ENCODE measurements at regions not wholly inside any gene's neighbourhood (a gene's known extent, or its start where the extent isn't known, plus 50 kb on each side); places are given as distances from the start of the nearest gene placed in this dataset.

DNA sequence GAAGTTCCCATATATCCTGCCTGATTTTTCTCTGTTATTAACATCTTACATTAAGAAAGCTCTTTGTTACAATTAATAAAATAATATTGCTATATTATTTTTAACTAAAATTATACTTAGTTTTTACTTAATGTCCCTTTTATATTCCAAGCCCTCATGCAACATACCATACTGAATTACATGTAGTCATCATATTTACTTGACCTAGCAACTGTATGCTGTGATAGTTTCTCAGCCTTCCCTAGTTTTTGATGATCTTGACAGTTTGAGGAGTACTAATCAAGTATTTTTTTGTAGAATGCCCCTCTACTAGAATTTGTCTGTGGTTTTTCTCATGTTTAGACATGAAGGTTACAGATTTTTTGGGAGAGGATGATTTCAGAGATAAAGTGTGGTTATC lies 1503.8 kb upstream of the PABPC4L start:
- Histone ChIP-seq H4K20me1 (ENCODE audit: low read depth, low read length) (no peaks in the 10 kb centered on the region), H3F3A (ENCODE audit: insufficient read depth) (no peaks in the 10 kb centered on the region), H3K4me2 (ENCODE audit: low read depth, low read length, poor library complexity, severe bottlenecking) (no peak overlapping the region), H3K9me3 (ENCODE audit: insufficient read depth, low read length) (no peaks in the 10 kb centered on the region), H3K79me2 (ENCODE audit: insufficient read depth, low read length) (no peaks in the 10 kb centered on the region), H3K9ac (ENCODE audit: low read length) (no peak overlapping the region), H2AFZ (ENCODE audit: low read depth, low read length, severe bottlenecking) (no peak overlapping the region), H3K36me3 (ENCODE audit: low read length) (no peaks in the 10 kb centered on the region), H3K27me3 (ENCODE audit: low read length) (no peaks in the 10 kb centered on the region), H3K27ac (ENCODE audit: low read depth, low read length) (no peak overlapping the region), H3K9me2 (replicated peaks; ENCODE audit: insufficient read depth, low read length) (no peaks in the 10 kb centered on the region), H3K4me3 (ENCODE audit: insufficient read depth, low read length, poor library complexity, severe bottlenecking) (no peak overlapping the region)
- TF ChIP-seq, protein P1, sequence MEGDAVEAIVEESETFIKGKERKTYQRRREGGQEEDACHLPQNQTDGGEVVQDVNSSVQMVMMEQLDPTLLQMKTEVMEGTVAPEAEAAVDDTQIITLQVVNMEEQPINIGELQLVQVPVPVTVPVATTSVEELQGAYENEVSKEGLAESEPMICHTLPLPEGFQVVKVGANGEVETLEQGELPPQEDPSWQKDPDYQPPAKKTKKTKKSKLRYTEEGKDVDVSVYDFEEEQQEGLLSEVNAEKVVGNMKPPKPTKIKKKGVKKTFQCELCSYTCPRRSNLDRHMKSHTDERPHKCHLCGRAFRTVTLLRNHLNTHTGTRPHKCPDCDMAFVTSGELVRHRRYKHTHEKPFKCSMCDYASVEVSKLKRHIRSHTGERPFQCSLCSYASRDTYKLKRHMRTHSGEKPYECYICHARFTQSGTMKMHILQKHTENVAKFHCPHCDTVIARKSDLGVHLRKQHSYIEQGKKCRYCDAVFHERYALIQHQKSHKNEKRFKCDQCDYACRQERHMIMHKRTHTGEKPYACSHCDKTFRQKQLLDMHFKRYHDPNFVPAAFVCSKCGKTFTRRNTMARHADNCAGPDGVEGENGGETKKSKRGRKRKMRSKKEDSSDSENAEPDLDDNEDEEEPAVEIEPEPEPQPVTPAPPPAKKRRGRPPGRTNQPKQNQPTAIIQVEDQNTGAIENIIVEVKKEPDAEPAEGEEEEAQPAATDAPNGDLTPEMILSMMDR (IDR thresholded peaks at IDR 0.05; ENCODE audit: insufficient read depth, low read length, poor library complexity, severe bottlenecking) = no peak
- no peak for TF ChIP-seq EZH2phosphoT487 (conservative IDR thresholded peaks at IDR 0.05; ENCODE audit: low read length)

DNA sequence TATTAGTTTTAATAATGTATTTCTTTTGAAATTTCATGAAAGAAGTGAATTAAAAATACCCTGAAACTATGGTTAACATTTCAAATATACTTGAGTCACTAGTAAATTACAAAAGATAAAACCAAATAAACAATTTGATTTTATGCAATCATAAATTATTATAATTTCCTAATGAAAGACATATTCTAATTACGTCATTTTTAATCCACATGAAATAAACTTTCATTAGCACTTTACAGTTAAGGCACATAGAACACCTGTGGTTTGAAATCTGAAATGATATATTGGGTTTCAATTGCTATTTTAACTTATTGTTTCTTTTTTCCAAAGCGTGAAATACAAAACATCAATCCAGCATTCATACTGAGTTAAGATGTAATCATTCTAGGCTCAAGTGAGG lies 1492.5 kb upstream of the PABPC4L start:
- no peak overlapping the region for H3K27ac ChIP-seq (ENCODE audit: low read depth, low read length)
- no peak overlapping the region for H3K4me3 ChIP-seq (ENCODE audit: insufficient read depth, low read length, poor library complexity, severe bottlenecking)
- no peak for TF ChIP-seq EZH2phosphoT487 (conservative IDR thresholded peaks at IDR 0.05; ENCODE audit: low read length)
- TF ChIP-seq, protein P1 (IDR thresholded peaks at IDR 0.05; ENCODE audit: insufficient read depth, low read length, poor library complexity, severe bottlenecking) = no peak
- no peak overlapping the region for H3K9ac ChIP-seq (ENCODE audit: low read length)
- H3K9me2 ChIP-seq (replicated peaks; ENCODE audit: insufficient read depth, low read length) = no peaks in the 10 kb centered on the region
- H3K36me3 ChIP-seq (ENCODE audit: low read length) = no peaks in the 10 kb centered on the region
- H3K4me2 ChIP-seq (ENCODE audit: low read depth, low read length, poor library complexity, severe bottlenecking) = no peak overlapping the region
- H3K9me3 ChIP-seq (ENCODE audit: insufficient read depth, low read length) = no peaks in the 10 kb centered on the region
- no peak overlapping the region for H2AFZ ChIP-seq (ENCODE audit: low read depth, low read length, severe bottlenecking)
- no peaks in the 10 kb centered on the region for H3K27me3 ChIP-seq (ENCODE audit: low read length)
- H3F3A ChIP-seq (ENCODE audit: insufficient read depth) = no peaks in the 10 kb centered on the region
- H4K20me1 ChIP-seq (ENCODE audit: low read depth, low read length) = no peaks in the 10 kb centered on the region
- no peaks in the 10 kb centered on the region for H3K79me2 ChIP-seq (ENCODE audit: insufficient read depth, low read length)

DNA sequence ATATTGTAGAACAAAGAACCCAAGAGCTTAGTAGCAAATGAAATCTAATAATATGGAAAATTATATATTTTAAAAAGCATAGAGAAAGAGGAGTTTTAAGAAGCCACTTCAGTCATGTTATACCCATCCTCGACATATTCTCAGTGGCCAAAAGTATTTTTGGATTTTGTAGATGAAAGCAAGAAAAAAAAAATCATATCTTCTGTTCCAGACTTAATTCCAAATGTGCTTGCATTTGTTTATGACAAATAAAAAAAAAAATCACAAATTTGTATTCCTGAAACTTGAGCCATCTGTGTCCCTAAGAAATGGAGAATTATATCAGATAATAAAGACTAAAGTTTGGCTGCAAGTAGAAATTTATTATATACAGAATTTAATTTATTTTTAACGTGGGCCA lies 1482.4 kb upstream of the PABPC4L start:
- no peaks in the 10 kb centered on the region for H3K79me2 ChIP-seq (ENCODE audit: insufficient read depth, low read length)
- no peak overlapping the region for H3K9ac ChIP-seq (ENCODE audit: low read length)
- no peak overlapping the region for H3K27ac ChIP-seq (ENCODE audit: low read depth, low read length)
- H3K27me3 ChIP-seq (ENCODE audit: low read length) = no peaks in the 10 kb centered on the region
- TF ChIP-seq, protein P1 (IDR thresholded peaks at IDR 0.05; ENCODE audit: insufficient read depth, low read length, poor library complexity, severe bottlenecking) = no peak
- TF ChIP-seq EZH2phosphoT487 (conservative IDR thresholded peaks at IDR 0.05; ENCODE audit: low read length) = no peak
- H3K9me3 ChIP-seq (ENCODE audit: insufficient read depth, low read length) = no peaks in the 10 kb centered on the region
- no peak overlapping the region for H3K4me2 ChIP-seq (ENCODE audit: low read depth, low read length, poor library complexity, severe bottlenecking)
- no peaks in the 10 kb centered on the region for H3K9me2 ChIP-seq (replicated peaks; ENCODE audit: insufficient read depth, low read length)
- no peaks in the 10 kb centered on the region for H3K36me3 ChIP-seq (ENCODE audit: low read length)
- no peak overlapping the region for H3K4me3 ChIP-seq (ENCODE audit: insufficient read depth, low read length, poor library complexity, severe bottlenecking)
- no peaks in the 10 kb centered on the region for H4K20me1 ChIP-seq (ENCODE audit: low read depth, low read length)
- no peaks in the 10 kb centered on the region for H3F3A ChIP-seq (ENCODE audit: insufficient read depth)
- H2AFZ ChIP-seq (ENCODE audit: low read depth, low read length, severe bottlenecking) = no peak overlapping the region

All from SU-DHL-6 (cell line).